MM.1S (cell line): ENCODE measurements at regions not wholly inside any gene's neighbourhood (a gene's known extent, or its start where the extent isn't known, plus 50 kb on each side); places are given as distances from the start of the nearest gene placed in this dataset.
"Not testable (repeated sequence)": the region's sequence is repeated elsewhere in the genome, so short reads cannot be mapped to it uniquely, and the experiment has no call there.

Source experiments
- CTCF ChIP-seq: fragments of 300-600 bp; sonication (generic); IDR thresholded peaks from 2 replicates; pipeline ENCODE4 v1.5.1; 2016; ENCODE audit warnings: antibody characterized with exemption, low read length, mixed read lengths
- EZH2 ChIP-seq: fragments of 300-600 bp; sonication (generic); optimal IDR thresholded peaks from 2 replicates; pipeline ENCODE3; 2017; ENCODE audit warnings: low read depth, mild to moderate bottlenecking, antibody characterized with exemption, low read length, mixed read lengths
- EZH2phosphoT487 ChIP-seq: fragments of 300-600 bp; sonication (generic); IDR thresholded peaks from 2 replicates; pipeline ENCODE4 v1.6.1; 2018; ENCODE audit warnings: antibody characterized with exemption, low read length

DNA sequence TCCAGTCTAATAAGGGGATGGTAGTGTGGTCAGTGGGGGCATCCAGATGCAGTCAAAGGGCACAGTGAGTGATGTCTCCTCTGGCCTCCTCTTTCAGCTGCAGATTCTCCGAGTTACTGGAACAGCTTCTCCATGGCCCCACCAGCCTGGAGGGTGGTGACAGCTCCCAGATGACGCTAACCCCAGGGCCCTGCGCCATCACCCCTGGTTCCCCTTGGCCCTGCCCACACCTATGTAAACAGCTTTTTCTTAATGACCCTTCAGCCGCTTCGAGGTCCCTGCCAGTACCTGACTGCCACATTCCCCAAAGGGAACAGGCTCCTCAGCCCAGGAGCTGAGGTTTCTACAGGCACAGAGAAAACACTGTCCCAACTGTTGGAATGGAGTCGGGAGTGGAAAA, 235.0 kb downstream of the POTED start:
- TF ChIP-seq CTCF, EZH2, EZH2phosphoT487: not testable (repeated sequence)
